ENCODE measurements at regions not wholly inside any gene's neighbourhood (a gene's known extent, or its start where the extent isn't known, plus 50 kb on each side); places are given as distances from the start of the nearest gene placed in this dataset.

DNA sequence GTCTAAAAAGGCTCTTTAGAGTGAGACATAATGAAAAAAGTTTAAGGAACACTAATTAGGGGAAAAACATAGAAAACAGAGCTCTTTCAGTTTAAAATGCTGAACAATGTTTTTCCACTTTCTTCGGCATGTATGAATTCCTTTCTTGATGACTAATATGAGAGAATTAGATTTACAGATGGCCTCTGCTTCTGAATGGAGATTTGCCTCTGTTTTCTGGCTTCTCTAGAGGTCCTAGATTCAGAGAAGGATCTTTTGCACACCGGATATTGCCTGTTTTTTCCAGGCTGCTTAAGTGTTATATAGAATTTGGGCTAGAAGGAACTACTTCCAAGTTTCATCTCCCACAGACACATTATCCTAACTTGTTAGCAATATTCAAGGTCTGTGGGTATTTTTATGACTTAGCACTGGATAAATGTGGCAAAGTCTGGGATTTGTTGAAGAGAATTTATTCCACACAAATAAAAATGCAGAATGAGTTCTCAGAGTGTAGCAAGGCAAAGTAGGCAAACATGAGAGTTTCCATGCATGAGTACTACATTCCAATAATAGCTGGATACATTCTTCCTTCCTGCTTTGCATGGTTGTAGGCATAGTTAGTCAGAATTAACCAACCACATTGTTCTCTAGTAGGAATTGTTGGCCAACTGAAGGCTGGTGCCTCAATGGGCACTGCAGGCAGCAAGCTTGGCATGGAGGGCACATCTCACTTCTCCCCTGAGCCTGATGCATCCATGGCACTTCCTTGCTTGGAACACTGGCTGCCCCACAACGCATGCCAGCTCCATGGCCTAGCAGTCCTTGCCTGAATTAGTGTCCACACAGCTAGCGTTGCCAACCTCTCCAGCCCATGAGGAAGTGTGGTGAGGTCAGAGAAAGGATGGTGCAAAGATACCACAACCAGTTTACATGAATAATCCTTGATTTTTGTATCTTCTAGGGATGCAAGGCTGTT is 224.2 kb downstream of the CLIC5 start:
- ChIA-PET POLR2A (interaction anchor here (0.6 kb wide), 2 partner anchors 249 to 354 kb away, joined by 3 read pairs; no protein-coding TSS in a partner anchor), CTCF (no interaction called here)
- no peak overlapping the region for H3K4me3 ChIP-seq (ENCODE audit: low read depth, low read length)
- DNase-seq (ENCODE audit: low read depth): peak; percentile 45
- H3K36me3 ChIP-seq (ENCODE audit: control insufficient read depth, insufficient read depth, low read length): no peaks in the 10 kb centered on the region
- TF ChIP-seq, protein P1, sequence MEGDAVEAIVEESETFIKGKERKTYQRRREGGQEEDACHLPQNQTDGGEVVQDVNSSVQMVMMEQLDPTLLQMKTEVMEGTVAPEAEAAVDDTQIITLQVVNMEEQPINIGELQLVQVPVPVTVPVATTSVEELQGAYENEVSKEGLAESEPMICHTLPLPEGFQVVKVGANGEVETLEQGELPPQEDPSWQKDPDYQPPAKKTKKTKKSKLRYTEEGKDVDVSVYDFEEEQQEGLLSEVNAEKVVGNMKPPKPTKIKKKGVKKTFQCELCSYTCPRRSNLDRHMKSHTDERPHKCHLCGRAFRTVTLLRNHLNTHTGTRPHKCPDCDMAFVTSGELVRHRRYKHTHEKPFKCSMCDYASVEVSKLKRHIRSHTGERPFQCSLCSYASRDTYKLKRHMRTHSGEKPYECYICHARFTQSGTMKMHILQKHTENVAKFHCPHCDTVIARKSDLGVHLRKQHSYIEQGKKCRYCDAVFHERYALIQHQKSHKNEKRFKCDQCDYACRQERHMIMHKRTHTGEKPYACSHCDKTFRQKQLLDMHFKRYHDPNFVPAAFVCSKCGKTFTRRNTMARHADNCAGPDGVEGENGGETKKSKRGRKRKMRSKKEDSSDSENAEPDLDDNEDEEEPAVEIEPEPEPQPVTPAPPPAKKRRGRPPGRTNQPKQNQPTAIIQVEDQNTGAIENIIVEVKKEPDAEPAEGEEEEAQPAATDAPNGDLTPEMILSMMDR (IDR thresholded peaks at IDR 0.05; ENCODE audit: insufficient read depth, low read depth, low read length): no peak
- H3K27me3 ChIP-seq (ENCODE audit: control insufficient read depth, insufficient read depth, low read length): no peaks in the 10 kb centered on the region

DNA sequence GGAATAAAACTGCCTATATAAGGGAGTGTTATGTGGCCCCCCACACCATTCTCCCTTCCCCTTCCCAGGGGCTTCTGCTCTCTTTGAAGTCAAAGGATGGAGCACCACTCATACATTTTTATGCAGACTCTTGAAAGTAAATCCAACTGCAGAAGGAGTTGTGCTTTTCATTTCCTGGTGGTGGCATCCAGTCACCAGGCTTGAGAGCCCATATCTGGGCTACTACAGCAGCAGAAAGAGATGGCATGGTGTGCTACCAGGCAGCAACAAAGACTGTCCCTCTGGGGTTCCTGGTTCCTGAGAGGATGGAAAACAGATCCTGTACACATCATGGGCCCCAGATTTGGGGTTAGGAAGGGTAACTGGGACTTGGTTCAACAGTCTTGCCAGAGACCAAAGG is 226.4 kb downstream of the CLIC5 start:
- DNase-seq (ENCODE audit: low read depth): no peak
- H3K27me3 ChIP-seq (ENCODE audit: control insufficient read depth, insufficient read depth, low read length): no peaks in the 10 kb centered on the region
- ChIA-PET POLR2A (no interaction called here), CTCF (no interaction called here)
- TF ChIP-seq, protein P1 (IDR thresholded peaks at IDR 0.05; ENCODE audit: insufficient read depth, low read depth, low read length): no peak
- H3K4me3 ChIP-seq (ENCODE audit: low read depth, low read length): no peak overlapping the region
- no peaks in the 10 kb centered on the region for H3K36me3 ChIP-seq (ENCODE audit: control insufficient read depth, insufficient read depth, low read length)

DNA sequence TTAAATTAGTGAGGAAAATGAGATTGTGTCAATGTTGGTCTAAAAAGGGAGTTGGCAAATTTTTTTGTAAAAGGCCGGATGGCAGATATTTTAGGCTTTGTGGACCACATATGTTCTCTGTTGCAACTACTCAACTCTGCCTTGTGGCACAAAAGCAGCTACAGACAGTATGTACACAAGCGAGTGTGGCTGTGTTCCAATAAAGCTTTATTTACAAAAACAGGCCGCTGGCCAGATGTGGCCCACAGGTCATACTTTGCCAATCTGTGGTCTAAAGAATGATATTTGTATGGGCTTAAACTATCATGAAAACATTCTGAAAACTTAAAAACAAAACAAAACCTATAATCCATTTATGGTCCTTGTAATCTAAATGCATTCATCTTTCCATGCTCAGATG is 228.3 kb downstream of the CLIC5 start:
- no peaks in the 10 kb centered on the region for H3K27me3 ChIP-seq (ENCODE audit: control insufficient read depth, insufficient read depth, low read length)
- POLR2A ChIA-PET: no interaction called here
- H3K4me3 ChIP-seq (ENCODE audit: low read depth, low read length): no peak overlapping the region
- DNase-seq (ENCODE audit: low read depth): no peak
- TF ChIP-seq, protein P1 (IDR thresholded peaks at IDR 0.05; ENCODE audit: insufficient read depth, low read depth, low read length): no peak
- no peaks in the 10 kb centered on the region for H3K36me3 ChIP-seq (ENCODE audit: control insufficient read depth, insufficient read depth, low read length)
- CTCF ChIA-PET: no interaction called here

DNA sequence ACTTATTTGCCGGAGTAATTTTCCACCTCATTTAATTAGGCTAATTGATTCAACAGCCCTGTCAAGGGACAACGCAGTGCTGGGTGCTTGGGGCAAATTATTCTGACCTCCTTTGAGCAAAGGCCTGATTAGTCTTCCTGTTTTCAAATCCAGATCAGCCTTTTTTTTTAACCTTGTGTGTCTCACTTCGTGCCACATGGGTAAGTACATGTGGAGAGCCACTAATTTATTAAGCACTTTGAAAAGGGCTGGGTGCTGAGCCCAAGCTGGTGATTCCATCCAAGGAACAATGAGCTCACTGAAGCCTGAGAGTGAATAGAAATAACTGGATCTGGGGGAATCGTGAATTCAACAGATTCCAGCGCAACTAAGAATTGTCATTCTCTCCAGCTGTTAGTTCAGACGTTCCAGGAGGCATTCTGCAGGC is 229.3 kb downstream of the CLIC5 start:
- H3K27me3 ChIP-seq (ENCODE audit: control insufficient read depth, insufficient read depth, low read length): no peaks in the 10 kb centered on the region
- CTCF ChIA-PET: no interaction called here
- TF ChIP-seq, protein P1 (IDR thresholded peaks at IDR 0.05; ENCODE audit: insufficient read depth, low read depth, low read length): no peak
- H3K36me3 ChIP-seq (ENCODE audit: control insufficient read depth, insufficient read depth, low read length): no peaks in the 10 kb centered on the region
- DNase-seq (ENCODE audit: low read depth): no peak
- POLR2A ChIA-PET: no interaction called here
- no peak overlapping the region for H3K4me3 ChIP-seq (ENCODE audit: low read depth, low read length)

DNA sequence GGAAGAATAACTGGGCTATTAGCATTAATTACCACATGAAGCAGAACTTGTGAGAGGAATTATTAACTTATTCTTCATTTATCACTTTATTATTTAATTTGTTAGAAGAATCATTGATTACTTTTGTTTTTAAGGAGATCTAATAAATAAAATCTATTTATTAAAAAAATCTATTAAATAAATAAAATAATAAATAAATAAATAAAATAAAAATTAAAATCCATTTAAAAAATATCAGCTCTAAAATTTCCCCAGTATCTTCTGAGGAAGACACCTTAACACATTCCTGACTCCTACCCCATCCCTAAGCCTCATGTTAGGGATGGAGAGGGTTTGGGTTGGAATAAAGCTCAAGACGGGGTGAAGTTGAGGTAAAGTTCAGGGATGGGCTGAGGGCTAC is 231.4 kb downstream of the CLIC5 start:
- TF ChIP-seq, protein P1 (IDR thresholded peaks at IDR 0.05; ENCODE audit: insufficient read depth, low read depth, low read length): no peak
- ChIA-PET POLR2A (no interaction called here), CTCF (interaction anchor here (0.7 to 1.5 kb wide), 2 partner anchors 13 to 1087 kb away, joined by 3 to 4 read pairs; no protein-coding TSS in a partner anchor)
- Histone ChIP-seq H3K27me3 (ENCODE audit: control insufficient read depth, insufficient read depth, low read length) (no peaks in the 10 kb centered on the region), H3K36me3 (ENCODE audit: control insufficient read depth, insufficient read depth, low read length) (no peaks in the 10 kb centered on the region), H3K4me3 (ENCODE audit: low read depth, low read length) (no peak overlapping the region)
- no peak for DNase-seq (ENCODE audit: low read depth)
